ENCODE measurements at regions not wholly inside any gene's neighbourhood (a gene's known extent, or its start where the extent isn't known, plus 50 kb on each side); places are given as distances from the start of the nearest gene placed in this dataset.

GRCh38 chr21:27388825-27389224, 421.9 kb upstream of the ADAMTS5 start:
- no peaks in the 10 kb centered on the region for H3K4me1 Mint-ChIP-seq
- Histone ChIP-seq H3K9me3 (ENCODE audit: low read depth) (no peaks in the 10 kb centered on the region), H2AFZ (replicated peaks) (no peak overlapping the region), H3K79me2 (ENCODE audit: low read depth) (no peaks in the 10 kb centered on the region), H3K27me3 (no peaks in the 10 kb centered on the region), H3K4me3 (no peak overlapping the region), H3F3A (ENCODE audit: low read depth) (no peaks in the 10 kb centered on the region), H4K20me1 (ENCODE audit: low read depth) (no peaks in the 10 kb centered on the region), H3K27ac (no peak overlapping the region), H3K9ac (no peak overlapping the region), H3K4me1 (no peaks in the 10 kb centered on the region), H3K4me2 (no peak overlapping the region), H3K36me3 (no peaks in the 10 kb centered on the region)
- H3K27me3 Mint-ChIP-seq (ENCODE audit: insufficient read depth, low read depth): peaks cover 2% of the 10 kb centered on the region
- no peak overlapping the region for H3K4me3 Mint-ChIP-seq
- H3K27ac Mint-ChIP-seq: no peak overlapping the region
- H3K36me3 Mint-ChIP-seq: no peaks in the 10 kb centered on the region
- TF ChIP-seq EZH2 (IDR thresholded peaks at IDR 0.05) (no peak), CTCF (IDR thresholded peaks at IDR 0.05) (no peak), EZH2phosphoT487 (IDR thresholded peaks at IDR 0.05) (no peak)
- H3K9me3 Mint-ChIP-seq: no peaks in the 10 kb centered on the region
- DNase-seq (ENCODE audit: low spot score): no peak

- Histone ChIP-seq H3K4me3 (no peak overlapping the region), H3K27me3 (no peaks in the 10 kb centered on the region), H3F3A (ENCODE audit: low read depth) (no peaks in the 10 kb centered on the region), H2AFZ (replicated peaks) (no peak overlapping the region), H4K20me1 (ENCODE audit: low read depth) (no peaks in the 10 kb centered on the region), H3K27ac (no peak overlapping the region), H3K4me1 (no peaks in the 10 kb centered on the region), H3K9ac (no peak overlapping the region), H3K4me2 (no peak overlapping the region), H3K36me3 (no peaks in the 10 kb centered on the region), H3K79me2 (ENCODE audit: low read depth) (no peaks in the 10 kb centered on the region), H3K9me3 (ENCODE audit: low read depth) (no peaks in the 10 kb centered on the region)
- H3K4me1 Mint-ChIP-seq: no peaks in the 10 kb centered on the region
- peaks cover 2% of the 10 kb centered on the region for H3K27me3 Mint-ChIP-seq (ENCODE audit: insufficient read depth, low read depth)
- no peak overlapping the region for H3K27ac Mint-ChIP-seq
- TF ChIP-seq EZH2 (IDR thresholded peaks at IDR 0.05): no peak
- TF ChIP-seq EZH2phosphoT487 (IDR thresholded peaks at IDR 0.05): no peak
- no peak for TF ChIP-seq CTCF (IDR thresholded peaks at IDR 0.05)
- no peaks in the 10 kb centered on the region for H3K36me3 Mint-ChIP-seq
- H3K9me3 Mint-ChIP-seq: no peaks in the 10 kb centered on the region
- H3K4me3 Mint-ChIP-seq: no peak overlapping the region
- DNase-seq (ENCODE audit: low spot score): no peak
These were observed 415.5 kb upstream of the ADAMTS5 start for GRCh38 chr21:27382404-27382803.

GRCh38 chr21:27380303-27380702, 413.4 kb upstream of the ADAMTS5 start:
- Mint-ChIP-seq H3K36me3 (no peaks in the 10 kb centered on the region), H3K4me3 (no peak overlapping the region), H3K27ac (no peak overlapping the region), H3K4me1 (no peaks in the 10 kb centered on the region), H3K27me3 (ENCODE audit: insufficient read depth, low read depth) (no peaks in the 10 kb centered on the region), H3K9me3 (no peaks in the 10 kb centered on the region)
- Histone ChIP-seq H3K9me3 (ENCODE audit: low read depth) (no peaks in the 10 kb centered on the region), H4K20me1 (ENCODE audit: low read depth) (no peaks in the 10 kb centered on the region), H3K4me1 (no peaks in the 10 kb centered on the region), H3K27me3 (no peaks in the 10 kb centered on the region), H3K36me3 (no peaks in the 10 kb centered on the region), H3K9ac (no peak overlapping the region), H2AFZ (replicated peaks) (peak overlapping the region; percentile 45), H3F3A (ENCODE audit: low read depth) (no peaks in the 10 kb centered on the region), H3K27ac (no peak overlapping the region), H3K79me2 (ENCODE audit: low read depth) (no peaks in the 10 kb centered on the region), H3K4me3 (no peak overlapping the region), H3K4me2 (no peak overlapping the region)
- TF ChIP-seq CTCF (IDR thresholded peaks at IDR 0.05) (no peak), EZH2 (IDR thresholded peaks at IDR 0.05) (no peak), EZH2phosphoT487 (IDR thresholded peaks at IDR 0.05) (no peak)
- DNase-seq (ENCODE audit: low spot score): no peak

- TF ChIP-seq EZH2 (IDR thresholded peaks at IDR 0.05) (no peak), EZH2phosphoT487 (IDR thresholded peaks at IDR 0.05) (no peak), CTCF (IDR thresholded peaks at IDR 0.05) (no peak)
- no peak overlapping the region for H3K4me2 ChIP-seq
- Mint-ChIP-seq H3K36me3 (no peaks in the 10 kb centered on the region), H3K9me3 (no peaks in the 10 kb centered on the region), H3K27ac (no peak overlapping the region), H3K27me3 (ENCODE audit: insufficient read depth, low read depth) (no peaks in the 10 kb centered on the region), H3K4me1 (no peaks in the 10 kb centered on the region), H3K4me3 (no peak overlapping the region)
- no peak overlapping the region for H3K4me3 ChIP-seq
- H3K9ac ChIP-seq: no peak overlapping the region
- no peak for DNase-seq (ENCODE audit: low spot score)
- no peaks in the 10 kb centered on the region for H3K9me3 ChIP-seq (ENCODE audit: low read depth)
- no peaks in the 10 kb centered on the region for H4K20me1 ChIP-seq (ENCODE audit: low read depth)
- no peak overlapping the region for H3K27ac ChIP-seq
- H3F3A ChIP-seq (ENCODE audit: low read depth): no peaks in the 10 kb centered on the region
- no peaks in the 10 kb centered on the region for H3K4me1 ChIP-seq
- H3K36me3 ChIP-seq: no peaks in the 10 kb centered on the region
- H3K79me2 ChIP-seq (ENCODE audit: low read depth): no peaks in the 10 kb centered on the region
- no peaks in the 10 kb centered on the region for H3K27me3 ChIP-seq
- peak overlapping the region; percentile 52 for H2AFZ ChIP-seq (replicated peaks)
These were observed 412.5 kb upstream of the ADAMTS5 start for GRCh38 chr21:27379354-27379753.
